Activated CD8-positive, alpha-beta memory T cell treated with anti-CD3 and anti-CD28 coated beads, Interleukin-2, amount 50 U/mL, for 48 hours (primary cell): ENCODE measurements at regions not wholly inside any gene's neighbourhood (a gene's known extent, or its start where the extent isn't known, plus 50 kb on each side); places are given as distances from the start of the nearest gene placed in this dataset.

ENCODE experiments used
- DNase-seq: peaks from one replicate; pipeline ENCODE4 v3.0.0-alpha.2; 2020

DNA sequence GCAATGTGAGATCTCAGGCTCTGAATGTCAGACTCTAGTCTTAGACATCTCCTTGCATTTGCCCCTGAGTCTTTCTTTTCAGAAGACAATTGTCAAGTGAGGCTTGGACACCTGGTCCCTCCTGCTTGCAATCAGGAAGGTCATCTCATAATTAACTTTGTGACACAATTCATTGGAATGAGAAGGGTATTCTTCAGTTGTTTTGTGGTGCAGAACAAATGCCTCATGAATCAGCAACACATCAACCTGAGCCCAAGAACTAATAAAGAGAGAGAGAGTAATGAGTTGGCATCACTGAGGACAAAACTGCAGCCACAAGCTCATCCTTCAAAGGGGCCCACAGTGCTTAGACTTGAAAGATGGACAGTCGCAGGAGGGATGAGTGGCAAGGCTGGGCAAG lies 375.8 kb downstream of the INSC start:
- no peak for DNase-seq

DNA sequence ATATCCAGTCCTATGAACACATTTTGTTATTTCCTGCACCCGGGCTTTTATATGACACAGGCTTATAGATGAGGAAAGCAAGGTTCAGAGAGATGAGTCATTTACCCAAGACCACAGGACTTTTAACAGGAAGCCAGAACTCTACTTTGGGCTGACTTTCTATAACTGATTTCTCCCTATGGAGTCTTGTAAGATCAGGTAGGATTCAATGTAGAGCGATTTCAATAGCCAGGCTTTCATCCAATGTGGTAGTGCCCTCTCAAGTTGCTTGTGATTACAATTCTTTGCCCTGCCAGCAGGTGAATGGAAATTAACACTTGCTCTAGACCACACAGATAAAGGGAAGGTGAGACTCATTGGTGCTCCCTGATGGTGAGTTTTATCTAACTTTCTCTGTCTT lies 378.3 kb downstream of the INSC start:
- no peak for DNase-seq

DNA sequence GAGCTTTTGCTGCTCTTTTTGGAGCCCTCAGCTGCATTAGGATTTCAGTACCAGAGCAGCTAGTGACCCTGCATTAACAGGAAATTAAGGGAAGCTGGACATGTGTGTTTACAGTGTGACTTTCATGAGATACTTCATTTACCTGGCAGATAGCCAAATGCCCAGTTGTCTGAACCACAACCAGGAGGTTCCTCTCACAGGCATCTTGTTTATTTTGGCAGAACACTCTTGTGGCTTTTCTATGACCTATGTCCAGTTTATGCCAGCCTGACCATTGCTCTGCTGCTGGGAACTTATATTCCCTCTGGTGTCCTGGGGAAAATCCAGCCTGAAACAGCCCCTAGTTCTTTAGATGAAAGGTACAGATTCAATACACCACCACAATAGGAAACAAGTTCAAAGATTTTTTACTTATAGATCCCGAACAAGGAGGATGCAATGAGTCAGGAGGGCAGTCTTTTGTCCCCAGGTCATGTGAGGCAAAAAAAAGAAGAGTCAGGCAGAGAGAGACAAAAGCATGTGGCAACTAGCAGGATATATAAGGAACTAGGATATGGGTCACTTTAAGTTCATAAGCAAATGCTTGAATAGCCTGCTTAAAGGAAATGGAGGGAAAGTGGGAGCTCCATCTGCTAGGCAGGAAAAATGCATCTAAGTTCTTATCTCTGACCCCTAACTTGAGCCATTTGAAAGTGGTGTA lies 379.3 kb downstream of the INSC start:
- no peak for DNase-seq

DNA sequence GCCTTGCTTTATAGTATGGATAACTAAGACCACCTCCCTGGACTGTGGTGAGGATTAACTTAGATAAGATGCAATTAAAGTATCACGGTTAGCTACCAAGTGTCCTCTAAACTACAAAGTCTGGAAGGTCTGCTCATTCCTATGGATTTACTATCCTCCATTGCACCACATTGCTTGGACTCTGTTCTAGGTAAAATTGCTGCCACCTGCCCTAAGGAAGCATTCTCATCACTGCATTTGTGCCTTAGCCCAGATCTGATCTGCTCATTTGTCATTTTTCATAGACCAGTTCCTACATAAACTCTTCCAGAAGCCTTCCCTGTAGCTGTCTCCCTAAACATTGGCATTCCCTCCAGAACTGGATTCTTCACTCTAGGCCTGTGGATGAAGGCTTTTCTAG lies 380.0 kb downstream of the INSC start:
- DNase-seq = no peak

DNA sequence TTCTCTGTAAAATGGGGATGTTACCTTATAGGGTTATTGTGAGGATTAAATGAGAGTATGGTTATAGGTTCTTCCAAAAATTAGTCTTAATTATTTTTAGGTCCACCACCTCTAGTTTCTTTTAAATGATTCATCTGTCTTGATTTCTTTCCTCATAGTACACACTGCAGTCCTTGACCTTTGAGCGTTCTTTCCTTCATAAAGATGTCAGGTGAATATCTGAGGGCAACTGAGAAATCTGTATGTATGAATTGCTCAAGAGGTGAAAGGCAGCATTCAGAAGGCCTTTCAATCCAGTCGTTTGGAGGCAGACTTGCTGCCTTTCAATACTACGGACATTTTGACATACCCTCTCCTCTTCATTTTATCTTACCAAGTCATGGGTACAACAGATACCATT lies 380.7 kb downstream of the INSC start:
- no peak for DNase-seq

DNA sequence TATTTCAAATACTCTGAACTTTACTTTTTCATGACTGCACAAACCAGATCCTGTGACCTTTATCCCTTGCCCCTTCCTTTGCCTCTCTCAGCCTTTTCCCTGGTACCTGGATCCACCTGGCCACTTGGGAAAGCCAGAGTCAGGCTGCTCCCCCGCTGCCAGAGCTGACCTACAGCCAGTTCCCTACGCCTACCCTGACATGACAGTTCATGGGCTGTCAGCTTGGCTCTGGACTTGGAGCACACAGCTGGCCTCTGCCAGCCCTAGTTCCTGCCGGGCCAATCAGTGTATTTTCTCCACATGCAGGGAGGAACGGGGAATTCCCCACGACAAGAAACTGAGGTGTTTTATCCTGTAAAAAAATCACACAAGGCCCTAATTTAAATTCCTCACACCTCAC lies 382.6 kb downstream of the INSC start:
- no peak for DNase-seq

DNA sequence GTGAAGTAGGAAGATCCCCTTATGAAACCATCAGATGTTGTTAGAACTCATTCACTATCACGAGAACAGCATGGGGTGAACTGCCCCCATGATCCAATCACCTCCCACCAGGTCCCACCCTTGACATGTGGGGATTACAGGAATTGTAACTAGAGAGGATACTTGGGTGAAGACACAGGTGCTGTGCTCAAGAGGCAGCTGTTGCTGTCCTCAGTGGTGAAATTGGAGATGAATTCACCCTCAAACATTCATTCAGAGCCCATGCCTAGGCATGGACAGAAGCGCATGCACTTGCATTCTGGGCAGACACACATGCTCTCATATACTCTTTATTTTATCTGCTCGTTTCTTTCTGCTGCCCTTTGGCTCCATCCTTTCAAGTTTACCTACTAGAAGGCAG lies 385.0 kb downstream of the INSC start:
- no peak for DNase-seq

DNA sequence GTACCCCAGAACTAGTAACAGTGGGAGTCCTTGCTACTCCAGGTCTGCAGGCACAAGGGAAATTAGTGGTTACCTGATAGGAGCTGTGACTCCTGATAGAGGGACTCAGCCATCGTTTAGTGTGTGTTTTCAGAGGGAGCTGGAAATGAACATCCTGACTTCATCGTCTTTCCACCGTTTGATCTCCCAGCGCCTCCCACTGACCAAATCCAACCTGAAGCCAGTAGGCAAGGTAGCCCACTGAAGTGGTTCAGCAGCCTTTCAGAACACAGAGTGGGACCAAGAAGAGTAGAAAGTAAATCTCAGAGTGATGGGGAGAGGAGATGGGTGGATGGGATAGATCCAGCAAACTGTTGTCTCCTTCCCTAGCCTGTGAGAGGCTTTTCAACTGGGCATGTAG lies 385.9 kb downstream of the INSC start:
- DNase-seq = no peak

DNA sequence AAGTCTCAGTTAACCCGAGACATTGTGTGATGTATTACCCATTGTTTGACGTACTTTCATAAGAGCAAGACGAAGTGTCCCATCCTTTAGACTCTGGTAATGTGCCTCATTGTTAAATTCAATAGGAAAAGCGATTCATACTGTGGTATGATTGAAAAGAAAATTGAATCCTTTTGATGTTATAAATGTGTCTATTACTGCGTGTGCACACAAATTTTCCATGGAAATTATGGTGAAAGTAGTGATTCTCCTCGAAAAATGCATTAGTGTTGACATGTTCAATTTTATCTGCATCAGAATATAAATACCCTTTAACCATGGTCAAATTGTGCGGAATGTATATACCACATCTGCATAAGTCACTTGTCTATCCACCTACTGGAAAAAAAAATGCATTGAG lies 386.8 kb downstream of the INSC start:
- DNase-seq = no peak

DNA sequence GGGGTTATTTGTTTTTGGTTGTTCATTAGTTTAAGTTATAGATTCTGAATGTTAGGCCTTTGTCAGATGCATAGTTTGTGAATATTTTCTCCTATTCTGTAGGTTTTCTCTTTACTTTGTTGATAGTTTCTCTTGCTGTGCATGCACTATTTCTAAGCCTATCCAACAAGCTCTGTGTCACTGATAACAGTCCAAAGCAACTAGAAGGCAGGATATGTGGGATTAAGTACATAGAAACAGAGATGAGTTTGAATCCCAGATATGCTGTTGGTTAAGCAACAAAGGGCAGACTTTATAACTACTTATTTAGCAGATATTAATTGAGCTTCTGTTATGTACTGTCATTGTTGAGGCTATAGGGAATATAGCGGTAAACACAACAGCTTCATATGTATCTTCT lies 390.4 kb downstream of the INSC start:
- no peak for DNase-seq

DNA sequence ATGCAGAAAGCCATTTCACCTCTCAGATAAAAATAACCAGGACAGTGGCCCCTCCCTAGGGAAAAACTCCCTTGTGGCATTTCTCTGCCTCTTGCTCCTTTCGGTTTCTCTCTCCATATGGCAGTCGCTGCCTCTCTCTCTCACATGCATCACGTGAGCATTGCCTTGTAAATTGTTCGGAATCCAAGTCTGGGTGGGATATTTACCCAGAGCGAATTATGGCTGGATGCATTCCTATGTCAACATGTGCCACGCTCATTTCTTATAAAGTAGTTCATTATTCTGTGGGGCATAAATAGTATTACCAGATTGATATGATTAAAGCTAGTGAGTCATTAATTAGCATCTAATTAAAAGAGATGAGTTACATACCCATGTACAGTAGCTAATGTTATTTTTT lies 392.9 kb downstream of the INSC start:
- DNase-seq = no peak

DNA sequence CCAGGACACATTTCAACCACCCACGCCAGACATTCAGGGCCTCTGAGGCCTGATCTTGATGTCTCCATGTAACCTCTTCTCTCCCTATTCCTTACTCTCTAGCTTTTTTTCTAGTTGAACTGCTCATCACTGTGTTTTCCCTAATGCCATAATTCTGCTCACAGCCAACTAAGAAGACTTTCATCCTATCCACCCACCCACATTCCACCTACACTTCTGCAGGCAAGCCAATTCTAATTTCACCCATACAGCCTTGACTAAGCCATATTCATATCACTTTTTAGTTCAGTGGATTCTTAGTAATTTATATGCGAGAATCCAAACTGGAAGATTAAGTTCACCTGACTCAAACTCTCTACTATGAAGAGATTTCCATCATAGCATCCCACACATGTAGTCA lies 394.4 kb downstream of the INSC start:
- no peak for DNase-seq

DNA sequence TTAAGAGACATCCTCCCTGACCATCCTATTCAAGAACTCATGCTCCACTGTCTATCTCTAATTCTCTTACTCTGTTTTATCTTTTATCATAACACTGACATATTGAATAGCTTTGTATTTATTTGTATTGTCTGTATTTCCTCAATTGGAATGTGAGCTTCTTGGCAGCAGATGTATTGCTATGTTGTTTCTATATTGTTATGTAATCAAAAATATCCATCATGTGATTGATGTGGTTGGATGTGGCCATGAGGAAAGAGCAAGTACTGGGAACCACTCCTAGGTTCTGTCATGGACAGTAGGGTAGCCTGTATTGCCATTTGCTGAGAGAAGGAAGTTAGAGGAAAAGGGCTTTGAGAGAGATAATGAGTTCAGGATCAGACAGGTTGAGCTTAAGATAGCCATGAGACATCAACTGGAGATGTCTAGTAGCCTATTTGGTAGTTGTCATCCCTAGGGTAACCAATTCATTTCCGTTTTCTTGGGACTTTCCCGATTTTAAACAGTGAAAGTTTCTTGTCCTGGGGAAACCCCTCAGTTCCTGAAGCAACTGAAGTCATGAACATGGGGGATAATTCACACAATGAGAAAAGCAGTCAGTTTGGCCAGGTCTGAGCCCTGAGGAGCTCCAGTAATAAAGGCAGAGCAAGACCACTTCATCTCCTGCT lies 404.5 kb downstream of the INSC start:
- no peak for DNase-seq

DNA sequence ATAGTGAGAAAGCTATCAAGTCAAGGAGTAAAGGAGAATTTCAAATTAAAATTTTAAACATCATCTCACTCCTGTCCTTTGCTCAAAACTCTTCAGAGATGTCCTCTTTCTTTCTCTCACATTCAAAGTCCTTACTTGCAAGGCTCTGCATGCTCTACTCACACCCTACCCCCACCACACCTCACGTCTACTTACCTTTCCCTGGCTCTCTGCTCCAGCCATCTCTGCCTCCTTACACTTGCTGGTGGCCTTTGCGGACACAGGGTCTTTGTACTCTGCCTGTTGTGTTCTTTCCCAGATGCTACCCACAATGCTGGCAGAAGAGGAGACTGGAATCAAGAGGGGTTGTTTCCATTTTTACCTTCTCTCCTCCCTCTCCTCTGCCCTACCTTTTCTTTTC lies 405.2 kb downstream of the INSC start:
- DNase-seq = no peak

DNA sequence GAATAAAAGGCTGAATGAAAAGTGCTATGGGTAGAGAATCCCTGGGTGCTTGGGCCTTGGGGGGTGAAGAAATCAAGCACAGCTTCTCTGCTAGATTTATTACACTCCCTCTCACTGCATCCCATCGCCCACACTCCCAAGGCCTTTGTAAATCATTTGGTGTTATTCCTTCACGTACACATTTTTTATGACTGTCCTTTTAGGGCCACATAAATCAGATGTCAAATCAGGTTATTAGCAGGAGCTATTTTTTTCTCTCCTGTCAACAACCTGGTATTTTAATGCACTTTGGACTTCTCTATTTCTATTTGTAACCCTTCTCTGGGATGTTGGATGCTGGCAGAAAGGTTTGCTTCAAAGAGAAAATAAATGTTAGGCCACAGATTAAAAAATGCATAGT lies 408.8 kb downstream of the INSC start:
- DNase-seq = no peak

DNA sequence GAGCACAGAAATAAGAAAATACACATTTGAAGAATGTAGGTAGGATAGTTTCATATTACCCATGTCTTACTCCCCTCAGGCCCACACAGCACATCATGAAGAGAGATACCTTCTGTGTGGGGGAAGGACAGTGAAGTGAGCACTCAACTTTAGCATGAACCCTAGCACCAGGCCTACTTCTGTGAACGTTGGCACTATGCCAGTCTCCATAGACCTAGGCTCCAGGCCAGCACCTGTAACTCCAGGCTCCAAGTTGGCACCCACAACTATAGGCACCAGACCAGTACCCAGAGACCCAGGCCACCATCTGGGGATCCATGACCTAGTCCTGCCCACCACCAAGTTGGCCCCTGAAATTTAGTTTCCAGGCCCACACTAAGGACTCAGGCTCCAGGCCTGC lies 410.9 kb downstream of the INSC start:
- no peak for DNase-seq

DNA sequence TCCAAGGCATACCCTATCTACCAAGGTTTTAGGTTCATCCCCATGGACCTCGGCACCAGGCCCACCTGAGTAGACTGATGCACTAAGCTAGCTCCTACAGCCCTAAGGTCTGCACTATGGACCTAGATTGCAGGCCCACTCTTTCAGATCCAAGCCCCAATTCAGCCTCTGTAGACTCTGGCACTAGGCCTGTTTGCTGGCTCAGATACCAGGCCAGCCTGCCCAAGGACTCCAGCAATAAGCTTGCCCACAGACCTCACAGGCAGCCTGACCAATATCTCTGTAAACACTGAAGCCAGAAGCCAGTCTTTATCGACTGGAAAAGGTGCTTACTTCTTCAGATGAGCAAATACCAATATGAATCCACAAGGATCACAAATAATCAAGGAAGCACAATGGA lies 411.3 kb downstream of the INSC start:
- no peak for DNase-seq

DNA sequence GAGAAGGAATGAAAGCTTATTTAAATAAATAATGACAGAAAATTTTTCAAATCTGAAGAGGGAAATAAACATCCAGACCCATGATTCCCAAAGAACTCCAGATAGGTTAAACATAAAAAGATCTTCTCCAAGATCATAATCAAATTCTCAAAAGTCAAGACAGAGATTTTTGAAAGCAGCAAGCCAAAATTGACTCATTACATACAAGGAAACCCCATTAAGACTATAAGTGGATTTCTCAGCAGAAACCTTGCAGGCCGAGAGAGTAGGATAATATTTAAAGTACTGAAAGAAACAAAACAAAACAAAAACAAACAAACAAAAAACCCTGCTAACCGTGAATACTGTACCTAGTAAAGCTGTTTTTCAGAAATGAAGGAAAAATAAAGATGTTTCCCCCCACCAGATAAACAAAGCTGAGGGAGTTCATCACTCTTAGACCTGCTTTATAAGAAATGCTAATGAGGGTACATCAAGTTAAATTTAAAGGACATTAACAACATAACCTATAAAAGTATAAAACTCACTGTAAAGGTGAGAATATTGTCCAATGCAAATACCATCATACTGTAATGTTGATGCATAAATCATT lies 412.2 kb downstream of the INSC start:
- no peak for DNase-seq

DNA sequence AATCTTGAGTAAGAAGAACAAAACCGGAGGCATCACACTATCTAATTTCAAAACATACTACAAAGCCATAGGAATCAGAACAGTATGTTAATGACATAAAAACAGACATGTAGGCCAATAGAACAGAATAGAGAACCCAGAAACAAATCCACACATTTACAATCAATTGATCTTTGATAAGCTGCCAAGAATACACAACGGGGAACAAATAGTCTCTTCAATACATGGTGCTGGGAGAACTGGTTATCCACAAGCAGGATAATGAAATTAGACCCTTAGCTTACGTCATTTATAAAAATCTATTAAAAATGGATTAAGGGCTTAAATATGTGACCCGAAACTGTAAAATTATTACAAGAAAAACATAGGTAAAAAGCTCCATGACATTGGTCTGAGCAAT lies 417.7 kb downstream of the INSC start:
- DNase-seq = no peak

DNA sequence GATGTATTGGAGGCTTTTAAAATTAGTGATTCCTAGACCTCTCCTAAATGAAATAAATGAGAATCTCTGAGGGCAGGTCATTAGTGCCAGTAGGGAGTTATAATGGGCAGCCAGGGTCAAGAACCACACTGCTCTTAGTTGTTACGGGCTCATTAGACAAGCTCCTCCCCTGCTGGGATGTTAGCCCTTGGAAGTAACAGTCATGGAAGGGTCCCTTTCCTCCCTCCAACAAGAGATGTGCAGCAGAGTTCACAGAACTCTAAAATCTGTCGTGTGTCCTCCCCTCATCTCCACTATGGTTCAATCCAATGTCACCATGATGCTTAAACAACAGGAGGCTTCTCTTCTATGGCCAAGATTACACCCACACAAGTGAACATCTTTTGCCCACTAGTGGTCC lies 419.5 kb downstream of the INSC start:
- DNase-seq = no peak

DNA sequence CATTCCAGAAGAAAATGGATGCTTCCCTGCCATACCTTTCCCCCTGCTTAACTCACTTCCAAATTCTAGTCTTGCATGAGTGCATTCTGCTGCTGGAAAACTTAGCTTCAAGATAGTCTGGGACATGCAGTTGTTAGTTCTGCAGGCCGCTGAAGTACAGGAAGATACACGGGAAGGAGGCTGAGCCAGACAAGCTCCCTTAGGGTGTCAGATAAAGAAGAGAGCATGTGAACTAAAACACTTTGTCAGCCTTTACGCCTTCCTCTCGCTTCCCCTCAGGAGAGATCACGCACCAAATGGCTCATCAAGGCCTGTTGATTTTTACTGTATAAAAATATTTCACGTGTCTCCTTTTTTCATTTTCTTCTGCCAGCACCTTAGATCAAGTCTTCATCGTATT lies 420.7 kb downstream of the INSC start:
- DNase-seq = no peak

DNA sequence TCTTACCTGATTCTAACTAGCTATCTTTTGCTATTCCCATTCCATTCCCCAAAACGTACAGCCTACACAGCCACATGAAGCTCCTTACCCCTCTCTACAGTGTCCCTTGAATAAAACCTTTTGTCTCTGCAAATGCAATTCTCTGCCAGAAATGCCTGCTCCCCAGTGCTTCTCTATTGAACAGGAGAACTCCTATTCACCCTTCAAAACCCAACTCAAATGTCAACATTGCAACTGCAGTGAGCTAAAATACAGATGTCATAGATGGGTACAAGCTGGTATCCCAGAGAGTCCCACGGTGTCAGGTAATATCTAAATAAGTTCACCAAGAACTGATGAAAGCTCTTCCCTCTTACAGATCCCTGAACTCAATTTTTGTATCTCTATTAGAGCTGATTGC lies 421.7 kb downstream of the INSC start:
- DNase-seq = no peak

DNA sequence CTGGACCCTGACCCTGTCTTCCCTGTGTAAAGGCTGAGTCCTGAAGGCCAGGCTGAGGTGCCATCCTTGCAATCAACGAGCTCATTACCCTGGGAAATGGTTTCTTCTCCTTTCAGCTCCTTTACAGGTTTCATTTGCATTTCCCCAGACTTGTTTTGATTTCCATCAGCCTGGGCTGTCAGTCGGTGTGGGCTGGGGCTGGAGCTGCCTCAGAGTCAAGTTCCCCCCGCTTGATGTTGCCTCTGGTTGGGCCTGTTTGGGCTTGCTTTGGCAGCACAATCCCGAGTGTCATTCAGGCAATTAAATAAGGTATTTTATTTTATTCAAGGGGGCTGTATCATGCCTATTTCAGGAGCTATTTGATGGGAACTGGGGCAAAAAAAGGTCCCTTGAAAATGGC lies 424.9 kb downstream of the INSC start:
- DNase-seq = no peak

DNA sequence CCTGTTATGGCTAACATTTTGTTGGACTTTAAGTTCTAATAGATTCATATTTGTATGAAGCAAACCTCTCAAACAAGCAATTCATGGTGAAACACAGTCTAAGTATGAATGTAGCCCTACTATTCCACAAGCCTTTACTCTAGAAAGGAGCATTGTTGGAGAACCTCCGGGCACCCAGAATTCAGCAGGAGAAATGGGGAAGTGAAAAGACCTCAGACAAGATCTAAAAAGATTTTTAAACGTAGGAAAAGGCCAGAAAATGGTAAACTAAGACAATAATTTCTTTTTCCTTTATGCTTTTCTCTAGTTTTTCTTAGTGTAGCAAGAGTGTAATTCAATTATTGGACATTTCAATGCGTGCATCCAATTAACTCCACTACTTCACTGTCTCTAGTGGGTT lies 426.4 kb downstream of the INSC start:
- no peak for DNase-seq

DNA sequence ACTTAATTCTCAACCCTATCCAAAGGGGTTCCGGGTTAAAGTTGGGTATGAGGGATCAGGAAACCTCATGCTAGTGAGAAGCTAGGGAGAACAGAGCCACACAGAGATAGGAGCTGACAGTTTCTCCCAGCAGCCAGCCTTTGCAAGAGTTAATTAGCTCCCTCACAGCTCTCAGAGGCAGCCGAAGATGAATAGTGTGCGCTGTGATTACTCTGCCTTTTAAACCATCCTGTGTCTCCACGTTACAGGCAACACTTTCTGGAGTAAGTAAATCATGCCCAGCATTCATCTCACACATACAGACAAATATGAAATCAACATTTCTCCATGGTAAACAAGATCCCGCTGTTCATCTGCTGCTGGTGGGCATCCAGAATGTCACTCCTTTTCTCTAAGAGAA lies 429.6 kb downstream of the INSC start:
- no peak for DNase-seq
